Fibroblast of pulmonary artery (primary cell): ENCODE measurements at regions not wholly inside any gene's neighbourhood (a gene's known extent, or its start where the extent isn't known, plus 50 kb on each side); places are given as distances from the start of the nearest gene placed in this dataset.

Source experiments
- DNase-seq: peaks from one replicate; pipeline ENCODE4 v3.0.0-alpha.2; 2010; ENCODE audit warnings: low read depth
- H3K4me3 ChIP-seq: replicated peaks from 2 replicates; pipeline ENCODE4 v1.5.1; 2011; ENCODE audit warnings: low read depth, mild to moderate bottlenecking, control low read depth, low read length, moderate library complexity
- TF ChIP-seq, protein P1 (sequence below): IDR thresholded peaks from 2 replicates; pipeline ENCODE4 v1.5.1; 2011; ENCODE audit warnings: mild to moderate bottlenecking, control low read depth, low read length, inconsistent platforms; ENCODE audit errors: missing control alignments

- TF ChIP-seq, protein P1, sequence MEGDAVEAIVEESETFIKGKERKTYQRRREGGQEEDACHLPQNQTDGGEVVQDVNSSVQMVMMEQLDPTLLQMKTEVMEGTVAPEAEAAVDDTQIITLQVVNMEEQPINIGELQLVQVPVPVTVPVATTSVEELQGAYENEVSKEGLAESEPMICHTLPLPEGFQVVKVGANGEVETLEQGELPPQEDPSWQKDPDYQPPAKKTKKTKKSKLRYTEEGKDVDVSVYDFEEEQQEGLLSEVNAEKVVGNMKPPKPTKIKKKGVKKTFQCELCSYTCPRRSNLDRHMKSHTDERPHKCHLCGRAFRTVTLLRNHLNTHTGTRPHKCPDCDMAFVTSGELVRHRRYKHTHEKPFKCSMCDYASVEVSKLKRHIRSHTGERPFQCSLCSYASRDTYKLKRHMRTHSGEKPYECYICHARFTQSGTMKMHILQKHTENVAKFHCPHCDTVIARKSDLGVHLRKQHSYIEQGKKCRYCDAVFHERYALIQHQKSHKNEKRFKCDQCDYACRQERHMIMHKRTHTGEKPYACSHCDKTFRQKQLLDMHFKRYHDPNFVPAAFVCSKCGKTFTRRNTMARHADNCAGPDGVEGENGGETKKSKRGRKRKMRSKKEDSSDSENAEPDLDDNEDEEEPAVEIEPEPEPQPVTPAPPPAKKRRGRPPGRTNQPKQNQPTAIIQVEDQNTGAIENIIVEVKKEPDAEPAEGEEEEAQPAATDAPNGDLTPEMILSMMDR = no peak
- DNase-seq = peak; percentile 53
- no peak overlapping the region for H3K4me3 ChIP-seq
Measured at GRCh38 chr20:7673841-7674240, 266.4 kb downstream of the HAO1 start.

- no peak overlapping the region for H3K4me3 ChIP-seq
- DNase-seq = no peak
- TF ChIP-seq, protein P1 = no peak
Measured at GRCh38 chr20:7682916-7683315, 257.3 kb downstream of the HAO1 start.

- TF ChIP-seq, protein P1 = no peak
- H3K4me3 ChIP-seq = no peak overlapping the region
- DNase-seq = no peak
Measured at GRCh38 chr20:7687065-7687464, 253.2 kb downstream of the HAO1 start.

- TF ChIP-seq, protein P1 = no peak
- DNase-seq = no peak
- H3K4me3 ChIP-seq = no peak overlapping the region
Measured at GRCh38 chr20:7689151-7689550, 251.1 kb downstream of the HAO1 start.

- peak; percentile 32 for DNase-seq
- TF ChIP-seq, protein P1 = no peak
- H3K4me3 ChIP-seq = no peak overlapping the region
Measured at GRCh38 chr20:7691647-7692269, 248.5 kb downstream of the HAO1 start.

DNA sequence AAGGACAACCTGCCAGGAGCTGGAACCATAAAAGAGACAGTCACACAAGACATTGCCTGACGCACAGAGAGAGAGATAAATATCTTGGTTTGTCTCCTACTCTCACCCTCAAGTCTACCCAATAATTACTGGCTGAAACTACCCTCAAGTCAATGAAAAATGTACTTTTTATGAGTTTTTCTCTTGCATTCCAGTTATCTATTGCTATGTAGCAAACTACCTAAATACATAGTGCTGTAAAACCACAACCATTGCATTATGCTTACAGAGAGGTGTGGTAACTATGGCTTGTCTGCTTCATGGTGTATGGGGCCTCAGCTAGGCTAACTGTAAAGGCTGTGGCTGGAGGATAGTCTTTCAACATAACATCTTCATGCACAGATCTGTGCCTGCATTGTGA, 247.8 kb downstream of the HAO1 start:
- DNase-seq = no peak
- TF ChIP-seq, protein P1 = no peak

GRCh38 chr20:7693761-7694160, 246.5 kb downstream of the HAO1 start:
- TF ChIP-seq, protein P1 = no peak
- no peak for DNase-seq
- no peak overlapping the region for H3K4me3 ChIP-seq

More for the DNA sequence above, 247.8 kb downstream of the HAO1 start:
- no peak overlapping the region for H3K4me3 ChIP-seq
